ENCODE measurements at regions not wholly inside any gene's neighbourhood (a gene's known extent, or its start where the extent isn't known, plus 50 kb on each side); places are given as distances from the start of the nearest gene placed in this dataset.
"Not testable (repeated sequence)": the region's sequence is repeated elsewhere in the genome, so short reads cannot be mapped to it uniquely, and the experiment has no call there.

- DNase-seq (ENCODE audit: low read depth in 2 of 2), result no peak
Measured at GRCh38 chr15:35693886-35694285, 147.9 kb upstream of the DPH6 start.

GRCh38 chr15:35695003-35695402 lies 149.0 kb upstream of the DPH6 start:
- no peak for DNase-seq (ENCODE audit: low read depth in 2 of 2)

- no peak for DNase-seq (ENCODE audit: low read depth in 2 of 2)
Measured at GRCh38 chr15:35696767-35697231, 150.8 kb upstream of the DPH6 start.

- DNase-seq (ENCODE audit: low read depth in 2 of 2), result no peak
Measured at GRCh38 chr15:35697549-35698299, 151.8 kb upstream of the DPH6 start.

GRCh38 chr15:35698331-35698730 lies 152.4 kb upstream of the DPH6 start:
- no peak for DNase-seq (ENCODE audit: low read depth in 2 of 2)

- DNase-seq (ENCODE audit: low read depth in 2 of 2), result no peak
Measured at GRCh38 chr15:35698966-35699575, 153.1 kb upstream of the DPH6 start.

GRCh38 chr15:35700091-35700593 lies 154.2 kb upstream of the DPH6 start:
- DNase-seq (ENCODE audit: low read depth in 2 of 2), result not testable (repeated sequence)

GRCh38 chr15:35701402-35702046 lies 155.6 kb upstream of the DPH6 start:
- no peak for DNase-seq (ENCODE audit: low read depth in 2 of 2)

- no peak for DNase-seq (ENCODE audit: low read depth in 2 of 2)
Measured at GRCh38 chr15:35702946-35703495, 157.1 kb upstream of the DPH6 start.

GRCh38 chr15:35705030-35705883 lies 159.3 kb upstream of the DPH6 start:
- no peak for DNase-seq (ENCODE audit: low read depth in 2 of 2)

GRCh38 chr15:35705884-35706585 lies 160.1 kb upstream of the DPH6 start:
- DNase-seq (ENCODE audit: low read depth in 2 of 2), result no peak

GRCh38 chr15:35712956-35713355 lies 167.0 kb upstream of the DPH6 start:
- no peak for DNase-seq (ENCODE audit: low read depth in 2 of 2)

GRCh38 chr15:35713733-35714132 lies 167.8 kb upstream of the DPH6 start:
- DNase-seq (ENCODE audit: low read depth in 2 of 2), result no peak

- DNase-seq (ENCODE audit: low read depth in 2 of 2), result no peak
Measured at GRCh38 chr15:35717721-35718120, 171.8 kb upstream of the DPH6 start.

- no peak for DNase-seq (ENCODE audit: low read depth in 2 of 2)
Measured at GRCh38 chr15:35720019-35720418, 174.1 kb upstream of the DPH6 start.

GRCh38 chr15:35720984-35721383 lies 175.0 kb upstream of the DPH6 start:
- no peak for DNase-seq (ENCODE audit: low read depth in 2 of 2)

GRCh38 chr15:35721751-35722150 lies 175.8 kb upstream of the DPH6 start:
- no peak for DNase-seq (ENCODE audit: low read depth in 2 of 2)

- no peak for DNase-seq (ENCODE audit: low read depth in 2 of 2)
Measured at GRCh38 chr15:35722501-35722900, 176.5 kb upstream of the DPH6 start.

- DNase-seq (ENCODE audit: low read depth in 2 of 2), result no peak
Measured at GRCh38 chr15:35723120-35723847, 177.3 kb upstream of the DPH6 start.

GRCh38 chr15:35723852-35724251 lies 177.9 kb upstream of the DPH6 start:
- DNase-seq (ENCODE audit: low read depth in 2 of 2), result no peak
